AG08396 (cell line): ENCODE measurements at regions not wholly inside any gene's neighbourhood (a gene's known extent, or its start where the extent isn't known, plus 50 kb on each side); places are given as distances from the start of the nearest gene placed in this dataset.
"Not testable (repeated sequence)": the region's sequence is repeated elsewhere in the genome, so short reads cannot be mapped to it uniquely, and the experiment has no call there.

ENCODE experiments used
- DNase-seq: peaks from one replicate; pipeline ENCODE4 v3.0.0; 2012; ENCODE audit warnings: low spot score, mixed read lengths

GRCh38 chr5:13227513-13227912 is 717.0 kb downstream of the DNAH5 start:
- DNase-seq: no peak

GRCh38 chr5:13218518-13218917 is 726.0 kb downstream of the DNAH5 start:
- DNase-seq: no peak

GRCh38 chr5:13217636-13218035 is 726.9 kb downstream of the DNAH5 start:
- DNase-seq: no peak

DNA sequence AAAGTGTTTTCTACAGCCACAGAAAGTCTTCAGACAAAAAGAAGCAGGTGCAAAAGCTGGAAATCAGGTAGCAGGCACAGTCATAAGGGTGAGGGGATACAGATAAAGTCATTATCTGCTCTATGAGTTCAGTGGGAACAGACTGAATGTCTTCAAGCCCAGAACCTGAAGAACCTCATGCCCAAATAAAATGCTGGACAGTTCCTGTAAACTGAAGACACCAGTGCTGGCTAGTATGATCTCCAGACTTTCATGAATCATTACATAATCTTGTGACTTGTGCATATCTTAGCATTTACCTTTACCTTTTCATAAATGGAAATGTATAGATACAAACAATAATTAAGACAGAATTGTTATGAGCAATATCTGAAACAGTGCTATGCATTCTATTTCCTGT is 728.7 kb downstream of the DNAH5 start:
- DNase-seq: no peak

GRCh38 chr5:13215370-13215769 is 729.1 kb downstream of the DNAH5 start:
- DNase-seq: no peak

DNA sequence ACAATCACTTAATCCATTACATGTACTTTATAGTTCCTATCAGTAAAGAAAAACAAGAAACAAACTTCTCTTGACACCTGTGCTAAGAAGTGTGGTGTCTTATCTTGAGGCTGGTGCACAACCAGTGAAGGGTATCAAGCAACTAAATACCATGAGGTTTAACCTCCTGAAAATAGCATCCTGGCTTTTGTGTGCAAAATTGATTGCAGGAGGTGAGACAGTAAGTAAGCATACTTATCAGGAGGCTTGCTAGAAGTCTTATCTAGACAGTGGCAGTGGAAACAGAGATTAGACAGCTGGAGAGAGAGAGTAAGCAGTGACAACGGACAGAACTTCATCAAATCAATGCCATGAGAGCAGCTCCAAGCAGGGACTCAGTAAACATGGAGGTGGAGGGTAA is 730.3 kb downstream of the DNAH5 start:
- no peak for DNase-seq

- no peak for DNase-seq
These were observed 731.6 kb downstream of the DNAH5 start for GRCh38 chr5:13212886-13213285.

DNA sequence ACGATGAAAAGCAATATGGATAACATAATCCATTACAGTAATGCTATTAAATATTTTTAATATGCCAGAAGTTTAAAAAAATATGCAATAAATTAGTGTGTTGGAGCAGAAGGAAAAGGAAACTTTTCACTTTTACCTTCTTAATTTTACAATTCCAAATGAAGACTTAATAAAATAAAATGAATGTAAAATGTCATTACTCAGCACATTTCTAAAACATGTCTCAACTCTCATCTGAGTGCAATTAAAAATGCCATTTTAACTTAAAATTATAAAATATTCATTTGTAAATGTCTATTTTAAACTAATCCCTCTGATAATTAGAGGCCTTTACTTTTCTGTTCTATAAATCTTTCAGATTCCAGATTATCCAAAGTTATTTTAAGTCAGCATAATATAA is 733.4 kb downstream of the DNAH5 start:
- DNase-seq: no peak

DNA sequence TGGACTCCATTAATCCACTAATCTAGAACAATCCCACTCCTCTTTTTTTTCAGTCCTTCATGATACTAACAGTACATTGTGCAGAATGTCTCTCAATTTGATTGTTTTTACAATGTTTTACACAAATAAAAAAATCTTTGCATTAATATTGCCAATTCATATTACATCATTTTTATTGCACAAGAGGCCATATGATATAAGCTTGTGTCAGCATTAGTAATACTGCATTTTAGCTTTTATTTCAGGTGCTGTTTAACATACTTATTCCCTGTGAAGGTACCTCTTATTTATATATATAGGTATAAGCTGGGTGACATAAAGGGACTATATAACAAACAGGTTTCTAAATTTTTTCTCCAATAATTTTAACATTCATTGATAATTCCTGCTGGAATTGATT is 737.4 kb downstream of the DNAH5 start:
- DNase-seq: no peak

DNA sequence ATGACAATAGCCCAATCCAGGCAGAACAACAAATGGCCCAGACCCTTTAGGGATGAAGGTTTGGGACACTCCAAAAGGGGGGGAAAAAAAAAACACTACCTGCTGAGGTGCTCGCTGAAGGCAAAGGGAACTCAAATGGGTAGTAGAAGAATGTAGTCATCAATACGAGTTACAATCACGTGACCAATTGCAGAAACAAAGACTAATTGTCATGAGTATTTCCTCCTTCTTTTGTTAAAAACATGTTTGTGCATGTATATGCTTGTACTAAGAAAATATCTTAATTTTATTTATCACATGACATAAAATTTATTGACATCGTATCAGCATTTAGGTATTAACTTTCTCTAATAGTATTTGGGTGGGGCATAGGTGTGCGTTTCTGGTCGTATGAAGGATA is 743.5 kb downstream of the DNAH5 start:
- no peak for DNase-seq

DNA sequence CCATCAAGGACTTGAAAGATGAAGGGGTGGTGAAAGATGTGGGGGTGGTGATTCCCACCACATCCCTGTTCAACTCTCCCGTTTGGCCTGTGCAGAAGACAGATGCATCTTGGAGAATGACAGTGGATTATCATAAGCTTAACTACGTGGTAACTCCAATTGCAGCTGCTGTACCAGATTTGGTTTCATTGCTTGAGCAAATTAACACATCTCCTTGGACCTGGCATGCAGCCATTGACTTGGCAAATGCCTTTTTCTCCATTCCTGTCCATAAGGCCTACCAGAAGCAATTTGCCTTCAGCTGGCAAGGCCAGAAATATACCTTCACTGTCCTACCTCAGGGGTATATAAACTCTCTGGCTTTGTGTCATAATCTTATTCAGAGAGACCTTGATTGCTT is 746.3 kb downstream of the DNAH5 start:
- DNase-seq: not testable (repeated sequence)

- no peak for DNase-seq
These were observed 755.0 kb downstream of the DNAH5 start for GRCh38 chr5:13189532-13189931.

DNA sequence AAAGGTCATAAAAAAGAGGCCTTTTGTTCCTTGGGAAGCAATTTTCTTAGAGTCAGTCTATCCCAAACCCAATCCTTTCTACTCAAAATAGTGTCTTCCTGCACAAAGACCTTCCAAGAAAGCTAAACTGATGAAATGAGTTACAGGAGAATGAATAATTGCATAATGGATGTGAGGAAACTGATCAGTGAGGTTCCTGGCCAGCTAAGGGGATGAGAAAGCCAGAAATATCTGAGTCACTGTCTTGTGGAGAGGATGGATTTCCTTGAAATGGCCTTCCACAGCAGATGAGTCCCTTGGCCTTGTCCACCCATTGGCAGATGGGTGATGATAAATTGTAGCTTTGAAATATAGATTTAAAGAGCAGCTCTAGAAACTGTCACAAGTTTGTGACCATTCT is 756.1 kb downstream of the DNAH5 start:
- no peak for DNase-seq

- DNase-seq: no peak
These were observed 757.3 kb downstream of the DNAH5 start for GRCh38 chr5:13187186-13187585.

DNA sequence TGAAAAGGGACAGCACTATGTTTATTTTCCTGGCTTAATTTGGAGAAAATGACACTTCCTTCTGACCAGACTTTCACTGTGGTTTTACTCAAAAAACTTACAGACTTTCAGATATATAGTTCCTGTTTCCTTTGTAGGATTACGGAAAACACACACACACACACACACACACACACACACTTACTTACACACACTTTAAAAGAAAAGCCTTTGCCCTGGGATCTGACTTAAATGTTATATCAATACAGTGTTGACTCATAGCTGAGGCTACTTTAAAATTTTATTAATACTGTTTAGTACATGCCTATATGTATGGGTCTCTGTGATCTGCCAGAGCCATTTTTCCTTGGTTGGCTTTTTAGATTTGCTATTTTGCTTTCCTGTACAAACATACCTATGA is 758.3 kb downstream of the DNAH5 start:
- DNase-seq: no peak

DNA sequence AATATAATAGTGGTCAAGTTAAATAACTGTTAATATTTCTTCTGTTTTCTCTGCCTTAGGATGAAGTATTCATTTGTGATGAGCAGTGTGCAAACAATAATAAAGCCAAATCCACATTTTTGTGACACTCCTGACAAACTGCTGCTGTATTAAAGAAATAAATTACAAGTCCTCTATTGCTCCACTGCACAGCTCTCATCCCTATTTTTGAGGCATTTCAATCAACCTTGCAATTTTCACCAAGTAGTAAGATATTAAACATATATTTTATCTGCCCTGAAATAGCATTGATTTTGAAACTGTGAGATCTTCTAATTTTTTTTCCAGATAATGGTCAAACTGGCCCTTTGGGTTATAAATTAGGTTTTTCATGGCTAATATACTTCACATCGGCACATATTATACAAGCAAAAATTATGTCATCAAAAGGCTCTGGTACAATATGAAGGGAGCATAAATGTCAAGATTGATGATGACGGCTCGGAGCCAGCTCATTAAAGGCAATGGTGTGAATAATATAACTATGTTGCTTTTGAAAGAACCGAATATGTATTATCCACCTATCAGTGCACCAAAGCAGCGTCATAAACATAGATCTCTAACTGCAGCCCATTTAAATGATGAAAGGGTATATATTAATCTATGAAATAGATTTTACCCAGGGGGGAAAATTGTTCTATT is 764.9 kb downstream of the DNAH5 start:
- DNase-seq: no peak

DNA sequence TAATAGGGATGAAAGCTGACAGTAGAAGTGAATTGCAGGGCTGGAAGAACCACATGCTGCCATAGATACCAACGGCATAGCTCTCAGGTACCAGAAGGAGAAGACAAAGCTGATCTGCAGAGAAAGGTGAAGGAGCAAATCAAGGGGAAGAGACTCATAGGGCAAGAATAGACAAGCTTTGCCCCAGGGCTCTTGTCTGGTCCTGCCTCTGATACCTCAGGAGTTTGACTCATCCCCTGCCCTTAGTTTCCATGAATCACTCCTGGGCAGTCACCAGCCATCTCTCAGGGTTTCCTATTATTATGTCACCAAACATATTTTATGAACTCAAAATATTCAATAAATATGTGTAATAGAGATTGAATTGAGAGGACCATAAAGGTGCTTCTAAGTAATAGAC is 800.9 kb downstream of the DNAH5 start:
- DNase-seq: no peak

- no peak for DNase-seq
These were observed 801.3 kb downstream of the DNAH5 start for GRCh38 chr5:13143214-13143613.

GRCh38 chr5:13133951-13134350 is 810.5 kb downstream of the DNAH5 start:
- DNase-seq: no peak

GRCh38 chr5:13115476-13115875 is 829.0 kb downstream of the DNAH5 start:
- no peak for DNase-seq

DNA sequence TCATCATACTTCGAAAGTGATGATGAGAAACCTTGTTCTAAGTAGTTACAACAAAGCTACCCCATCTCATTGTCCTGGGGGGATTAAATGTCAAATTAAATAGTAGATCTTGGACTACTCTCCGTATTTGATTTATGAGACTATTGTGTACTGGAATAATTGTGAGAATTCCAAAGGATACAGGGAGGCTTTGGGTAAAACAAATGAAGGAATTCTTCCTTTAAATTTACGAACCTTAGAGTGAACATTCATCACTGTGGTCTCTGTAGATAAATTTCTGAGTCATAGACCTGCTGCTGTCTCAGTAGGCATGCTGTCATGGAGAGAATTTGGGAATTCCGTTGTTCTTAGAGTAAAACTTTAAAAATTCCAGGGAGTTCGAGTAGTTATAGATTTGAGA is 836.2 kb downstream of the DNAH5 start:
- no peak for DNase-seq

DNA sequence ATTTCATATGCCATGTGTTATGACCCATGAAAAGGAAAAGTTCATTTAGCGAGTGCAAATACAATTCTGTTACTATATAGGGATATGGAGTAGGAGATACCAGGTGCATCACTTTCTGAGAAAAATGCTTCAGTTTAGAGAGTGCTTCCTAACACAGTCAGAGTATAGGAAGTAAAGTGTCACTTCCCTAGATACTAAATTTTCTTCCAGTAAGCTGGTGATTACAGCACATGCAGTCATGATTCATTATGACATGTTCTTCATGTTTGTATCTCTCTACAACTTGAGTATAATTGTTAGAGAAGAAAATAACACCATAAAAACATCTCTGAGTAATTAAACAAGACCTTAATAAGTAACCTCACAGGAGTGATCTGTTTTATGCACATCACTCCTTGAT is 837.0 kb downstream of the DNAH5 start:
- no peak for DNase-seq

GRCh38 chr5:13081116-13081515 is 863.4 kb downstream of the DNAH5 start:
- DNase-seq: no peak

DNA sequence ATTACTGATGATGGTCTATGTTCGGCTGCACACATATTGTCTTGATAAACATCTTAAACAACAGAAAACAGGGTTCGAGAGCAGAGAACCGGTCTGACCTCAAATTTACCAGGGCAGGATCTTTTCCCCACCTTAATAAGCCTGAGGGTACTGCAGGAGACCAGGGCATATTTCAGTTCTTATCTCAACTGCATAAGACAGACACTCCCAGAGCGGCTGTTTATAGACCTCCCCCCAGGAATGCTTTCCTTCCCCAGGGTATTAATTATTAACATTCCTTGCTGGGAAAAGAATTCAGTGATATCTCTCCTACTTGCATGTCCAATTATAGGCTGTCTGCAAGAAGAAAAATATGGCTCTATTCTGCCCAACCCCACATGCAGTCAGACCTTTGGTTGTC is 871.6 kb downstream of the DNAH5 start:
- DNase-seq: not testable (repeated sequence)

DNA sequence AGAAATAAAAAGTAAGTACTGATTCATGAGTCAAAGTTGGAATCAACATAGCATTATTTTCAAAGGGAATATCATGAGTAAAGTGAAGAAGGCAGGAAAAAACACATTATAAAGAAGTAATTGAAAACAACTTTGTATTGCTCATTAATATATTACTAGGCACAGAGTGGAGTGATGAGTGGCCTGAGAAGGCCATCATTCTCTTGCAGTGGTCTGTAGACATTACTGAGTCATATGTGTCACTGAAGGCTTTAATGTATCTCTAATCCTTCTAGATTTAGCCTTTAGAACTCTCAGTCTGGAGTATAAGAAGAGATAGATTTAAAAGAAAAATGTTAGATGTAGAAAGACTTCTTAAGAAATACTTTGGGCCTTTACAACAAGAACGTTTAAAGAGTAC is 881.4 kb downstream of the DNAH5 start:
- DNase-seq: no peak
